ENCODE measurements at regions not wholly inside any gene's neighbourhood (a gene's known extent, or its start where the extent isn't known, plus 50 kb on each side); places are given as distances from the start of the nearest gene placed in this dataset.

DNA sequence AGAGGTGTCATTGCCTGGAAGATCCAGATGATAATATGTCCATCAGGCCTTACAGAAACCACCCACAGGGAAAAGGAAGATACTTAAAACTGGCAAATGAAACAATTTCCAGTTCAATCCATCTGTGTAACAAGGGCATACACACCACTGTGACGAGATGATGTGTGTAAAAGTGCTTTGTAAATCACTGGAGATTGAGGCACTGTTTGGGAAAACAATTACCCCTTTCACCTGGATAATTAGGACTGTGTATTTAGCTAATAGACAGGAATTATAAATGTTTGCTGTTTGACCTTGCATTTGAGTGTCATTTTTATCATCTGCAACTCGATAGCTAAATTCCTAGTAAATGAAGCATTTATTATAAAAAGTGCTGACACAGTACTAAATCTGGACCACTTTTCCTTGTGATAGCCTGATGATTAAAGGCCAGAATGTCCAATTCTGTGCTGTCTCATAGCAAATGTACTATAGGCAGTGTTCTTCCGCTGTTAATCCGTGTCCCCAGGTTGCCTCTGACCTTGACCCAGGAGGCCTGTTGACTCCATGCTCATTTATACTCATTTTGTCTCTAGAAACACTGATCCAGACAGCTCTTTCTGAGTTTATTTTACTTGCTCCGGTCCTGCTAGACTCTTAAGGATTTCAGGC, 105.8 kb downstream of the LACC1 start:
- FAIRE-seq: no peak

DNA sequence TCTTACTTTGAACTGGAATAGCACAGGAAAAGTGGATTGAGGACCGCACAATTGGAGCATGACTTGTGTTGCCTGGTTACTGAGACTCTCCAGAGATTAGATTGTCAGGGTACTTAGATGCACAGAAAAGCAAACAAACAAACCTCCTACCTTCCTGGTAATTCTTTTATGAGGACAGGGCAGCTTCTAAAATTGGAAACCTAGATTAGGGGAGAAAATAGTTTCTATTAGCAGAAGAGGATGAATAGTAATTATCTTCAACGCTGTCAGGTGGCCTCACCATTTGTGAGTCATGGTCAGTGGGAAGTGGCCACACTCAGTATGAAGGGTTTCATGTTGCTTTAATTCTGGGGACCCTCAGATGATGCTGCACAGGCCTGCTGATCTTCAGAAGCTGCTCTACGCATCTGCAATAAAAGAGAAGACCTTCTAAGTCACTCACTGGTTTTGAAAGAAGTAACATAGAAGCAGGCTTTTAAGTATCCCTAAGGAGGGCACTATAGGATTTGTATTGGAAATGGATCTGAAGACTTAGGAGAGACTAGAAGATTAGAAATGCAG, 106.8 kb downstream of the LACC1 start:
- no peak for FAIRE-seq

DNA sequence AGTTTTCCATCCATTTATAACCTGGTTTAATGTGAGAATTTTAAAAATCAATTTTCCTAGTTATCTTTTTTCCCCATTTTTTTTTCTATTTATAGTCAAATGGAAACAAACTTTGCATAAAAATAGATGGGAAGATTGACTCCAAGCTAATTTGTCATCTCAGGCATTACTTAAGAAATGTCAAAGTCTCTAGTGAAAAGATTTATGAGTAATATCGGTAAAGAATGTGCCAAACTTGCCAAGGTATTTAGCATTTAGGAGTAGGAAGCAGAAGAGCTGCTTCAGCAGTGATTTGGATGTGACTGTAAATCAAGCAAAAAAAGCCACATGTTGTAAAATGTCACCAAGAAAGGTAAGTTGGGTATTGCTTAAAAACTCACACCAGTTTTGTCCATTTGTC, 108.6 kb downstream of the LACC1 start:
- FAIRE-seq: no peak

DNA sequence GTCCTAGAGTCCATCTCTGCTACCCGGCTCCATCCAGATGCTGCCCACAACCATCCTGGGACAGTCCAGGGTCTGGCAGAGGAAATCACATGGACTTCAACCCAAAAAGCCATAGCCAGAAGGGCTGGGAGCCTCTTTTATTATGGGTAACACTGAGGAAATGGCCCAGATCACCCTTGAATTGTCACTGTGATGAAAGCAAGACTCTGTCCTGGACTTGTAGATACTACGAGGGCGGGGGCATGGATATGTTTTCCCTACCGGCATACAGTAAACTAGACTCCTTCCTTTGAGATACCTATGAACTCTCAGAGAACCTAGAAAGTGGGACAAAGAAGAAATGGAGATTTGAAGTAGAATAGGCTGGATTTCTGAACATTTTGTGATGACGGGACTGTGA, 110.3 kb downstream of the LACC1 start:
- FAIRE-seq: no peak

DNA sequence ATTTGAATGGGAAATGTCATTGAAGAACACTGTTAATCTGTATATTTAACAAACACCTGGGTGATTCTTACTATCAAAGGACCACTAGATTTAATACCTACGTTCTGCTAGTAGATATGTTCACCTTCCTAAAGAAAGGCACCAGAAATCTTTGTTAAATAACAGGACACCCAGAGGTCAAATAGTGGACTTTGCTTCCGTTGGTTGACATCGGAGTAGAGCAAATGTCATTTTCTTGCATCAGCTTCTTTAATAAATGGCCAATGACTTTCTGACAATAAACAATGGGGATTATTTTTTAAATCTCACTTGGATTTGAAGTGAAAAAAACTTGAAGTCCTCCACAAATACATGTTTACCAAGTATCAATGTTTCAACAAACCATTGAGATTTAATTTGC, 111.1 kb downstream of the LACC1 start:
- FAIRE-seq: no peak

DNA sequence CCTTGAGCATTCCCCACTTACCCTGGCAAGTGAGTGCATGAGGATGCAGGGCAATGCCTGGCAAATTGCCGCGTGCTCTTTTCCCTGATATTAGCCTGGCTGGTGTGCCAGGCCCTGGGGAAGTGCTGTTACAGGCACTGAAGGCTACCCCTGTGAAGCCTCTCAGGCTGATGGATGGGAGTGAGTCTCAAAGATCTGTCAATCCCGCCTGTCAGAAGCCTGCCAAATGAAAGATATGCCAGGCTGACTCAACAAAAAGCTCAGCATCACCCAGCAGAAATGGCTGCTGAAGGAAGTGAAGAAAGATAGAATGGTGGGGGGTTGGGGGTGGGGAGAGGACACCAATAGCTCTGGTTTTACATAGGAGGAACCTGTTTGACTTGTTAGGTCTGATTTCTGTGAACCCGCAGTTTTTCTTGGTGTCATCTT, 112.1 kb downstream of the LACC1 start:
- FAIRE-seq: no peak

DNA sequence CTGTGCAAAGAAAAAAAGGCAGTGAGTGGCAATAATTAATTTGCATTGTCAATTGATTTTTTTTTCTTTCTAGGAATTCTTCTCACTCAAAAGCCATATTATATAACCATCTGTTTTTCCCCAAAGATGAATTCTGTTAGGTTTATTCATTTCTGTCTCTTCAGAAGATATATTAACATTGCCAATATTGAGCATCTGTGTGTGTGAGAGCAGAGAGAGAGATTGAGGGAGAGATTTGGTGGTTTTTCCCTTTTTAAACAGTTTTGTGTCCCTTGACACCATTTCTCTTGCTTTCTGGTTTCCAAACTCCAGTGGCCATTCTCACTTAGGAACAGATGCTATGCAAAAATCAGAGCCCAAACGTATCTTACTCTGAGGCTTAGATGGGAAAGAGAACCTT, 112.5 kb downstream of the LACC1 start:
- no peak for FAIRE-seq

DNA sequence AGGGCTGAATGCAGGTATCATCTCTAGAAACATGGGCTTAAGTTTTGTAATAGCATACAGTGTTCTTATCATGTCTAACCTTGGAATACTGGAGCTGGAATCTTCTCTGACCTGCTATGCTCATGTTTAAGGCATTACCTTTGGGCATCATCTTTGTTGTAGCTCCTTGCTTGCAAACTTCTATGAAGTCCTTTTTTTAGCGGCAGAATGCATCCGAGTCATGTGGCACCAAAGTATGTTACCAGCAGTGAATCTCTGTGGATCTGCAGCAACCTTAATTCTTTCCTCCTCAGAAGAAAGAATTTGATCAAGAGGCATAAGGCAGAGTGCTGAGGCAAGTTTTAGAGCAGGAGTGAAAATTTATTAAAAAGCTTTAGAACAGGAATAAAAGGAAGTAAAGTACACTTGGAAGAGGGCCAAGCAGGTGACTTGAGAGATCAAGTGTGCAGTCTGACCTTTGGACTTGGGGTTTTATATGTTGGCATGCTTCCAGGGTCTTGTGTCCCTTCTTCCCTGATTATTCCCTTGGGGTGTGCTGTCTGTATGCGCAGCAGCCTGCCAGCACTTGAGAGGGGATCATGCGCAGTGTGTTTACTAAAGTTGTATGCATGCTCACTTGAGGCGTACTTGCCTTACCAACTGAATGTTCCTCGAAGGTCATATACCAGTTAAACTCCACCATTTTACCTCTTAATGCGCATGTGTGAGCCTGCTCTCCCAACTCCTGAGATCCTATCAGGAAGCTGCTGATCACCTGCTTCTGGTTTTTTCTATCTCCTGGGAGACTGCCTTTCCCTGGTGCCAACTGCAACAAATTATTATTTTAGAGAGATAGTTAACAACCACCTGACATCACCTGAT, 115.5 kb downstream of the LACC1 start:
- no peak for FAIRE-seq

DNA sequence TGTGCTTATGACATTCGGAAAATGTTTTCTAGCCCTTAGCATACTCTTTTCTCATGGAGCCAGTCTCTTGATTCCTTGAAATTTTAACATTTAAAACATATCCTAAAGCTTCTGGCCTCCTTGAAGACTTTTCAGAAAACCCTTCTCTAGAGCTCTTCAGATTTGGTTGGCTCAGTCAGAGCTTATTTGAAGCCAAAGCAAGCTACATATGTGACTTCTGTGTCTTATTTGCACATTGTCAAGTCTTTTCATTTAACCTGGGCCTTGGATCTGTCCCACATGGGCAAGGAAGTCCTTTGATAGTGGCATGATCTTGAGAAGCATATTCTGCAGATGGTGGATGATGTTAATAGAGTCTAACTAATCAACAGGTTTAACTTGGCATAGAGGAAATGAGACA, 116.5 kb downstream of the LACC1 start:
- FAIRE-seq: no peak

DNA sequence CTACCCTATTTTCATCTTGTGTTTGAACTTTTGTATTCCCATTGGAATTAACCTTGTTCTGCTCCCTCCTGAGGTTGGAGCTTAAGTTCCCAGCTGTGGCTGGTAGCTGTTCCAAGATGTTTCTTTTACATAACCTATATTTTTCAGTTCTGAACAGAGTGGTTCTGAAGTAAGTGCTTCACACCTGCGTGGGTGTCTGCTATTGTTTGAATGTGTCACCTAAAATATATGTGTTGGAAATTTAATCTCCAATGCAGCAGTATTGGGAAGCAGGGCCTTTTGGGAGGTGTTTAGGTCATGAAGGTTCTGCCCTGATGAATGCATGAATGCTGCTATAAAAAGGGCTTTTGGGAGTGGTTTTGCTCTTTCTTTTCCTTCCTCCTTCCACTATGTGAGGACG, 123.8 kb downstream of the LACC1 start:
- FAIRE-seq: no peak

DNA sequence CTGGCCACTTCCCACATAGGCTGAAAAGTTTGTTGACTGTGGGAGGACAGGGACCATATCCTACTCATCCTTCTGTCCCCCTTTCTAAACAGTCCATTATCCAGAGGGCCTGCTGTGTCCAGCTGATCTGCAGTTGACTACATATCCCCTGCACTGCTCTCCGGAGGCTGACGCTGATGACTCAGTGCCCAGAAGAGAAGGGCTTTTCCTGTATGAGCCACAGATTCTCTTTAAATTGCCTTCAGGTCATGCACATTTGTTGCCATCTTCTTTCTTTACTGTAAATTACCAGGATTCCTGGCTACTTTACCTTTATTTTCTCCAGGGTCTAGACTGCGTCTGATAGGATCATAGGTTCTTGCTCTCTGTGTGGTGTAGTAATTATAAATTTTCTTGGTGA, 125.2 kb downstream of the LACC1 start:
- FAIRE-seq: no peak

DNA sequence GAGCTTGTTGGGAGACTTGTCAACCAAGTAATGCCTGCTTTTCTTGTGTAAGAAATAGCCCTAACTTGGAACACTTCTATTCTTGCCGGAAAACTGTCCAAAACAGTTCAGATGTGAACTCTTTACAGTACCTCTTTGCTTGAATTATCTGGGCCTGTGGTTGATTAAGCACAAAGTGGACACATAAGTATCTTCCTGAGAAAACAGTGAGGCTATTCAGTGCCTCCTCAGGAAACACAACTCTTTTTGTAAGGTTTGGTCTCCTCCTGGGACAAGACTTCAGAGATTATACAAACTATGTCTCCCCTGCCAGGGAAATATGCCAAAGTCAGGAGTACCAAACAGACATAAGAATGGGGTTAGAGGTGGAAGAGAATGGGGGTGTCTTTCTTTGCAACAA, 127.7 kb downstream of the LACC1 start:
- FAIRE-seq: no peak

DNA sequence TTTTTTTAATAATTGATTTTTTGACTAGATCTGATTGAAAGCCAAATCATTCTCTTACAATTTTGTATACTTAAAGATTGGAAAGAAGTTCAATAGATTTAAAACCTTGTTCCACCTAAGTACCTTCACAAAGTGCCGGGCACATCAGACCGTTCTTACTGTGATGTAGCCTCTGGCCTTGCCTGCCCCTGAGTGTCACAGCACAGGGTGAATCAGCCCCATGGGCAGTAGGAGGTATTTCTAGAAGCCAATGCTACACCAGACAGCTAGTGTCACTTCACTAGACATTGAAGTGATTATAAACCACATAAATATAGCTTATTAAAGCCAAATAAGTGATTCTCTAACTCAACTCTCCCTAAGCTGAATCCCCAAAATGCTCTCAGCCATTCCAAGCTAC, 131.3 kb downstream of the LACC1 start:
- no peak for FAIRE-seq

DNA sequence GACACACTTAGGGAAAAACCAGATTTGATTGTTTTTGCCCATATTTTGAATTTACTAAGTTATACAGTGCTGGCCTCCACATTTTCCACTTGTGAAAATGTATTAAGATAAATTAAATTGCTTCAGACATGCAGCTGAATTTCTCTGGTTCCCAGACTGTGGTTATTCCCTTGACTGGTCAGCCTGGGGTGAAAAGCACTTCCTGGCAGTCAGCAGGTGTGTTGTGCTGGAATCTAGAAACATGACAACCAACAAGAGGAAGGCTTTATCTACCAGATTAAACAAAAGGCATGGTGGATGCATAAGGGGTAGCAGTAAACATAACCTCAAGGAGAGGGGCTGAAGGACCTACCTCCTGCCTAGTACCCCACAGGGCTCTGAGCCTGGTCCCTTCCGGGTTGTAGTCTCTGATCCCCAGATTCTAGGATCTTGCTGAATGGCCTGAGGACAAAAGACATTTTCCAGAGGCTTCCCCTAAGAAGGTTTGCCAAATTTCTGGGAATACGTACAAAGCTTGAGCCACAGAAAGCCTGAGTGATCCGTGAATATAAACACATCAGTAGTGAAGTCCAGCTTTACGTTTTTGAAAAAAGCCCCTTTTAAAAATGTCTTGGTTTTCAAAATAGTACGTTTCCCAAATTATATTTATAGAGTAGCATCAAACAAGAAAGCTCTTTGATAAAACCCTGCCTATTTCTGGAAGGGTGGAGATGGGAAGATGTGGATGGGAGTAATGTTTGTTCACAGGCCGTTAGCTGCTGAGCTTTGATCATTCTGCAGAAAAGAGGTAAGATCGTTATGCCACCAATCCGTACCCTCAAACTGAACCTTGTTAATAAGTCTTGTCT, 133.4 kb downstream of the LACC1 start:
- FAIRE-seq: no peak

DNA sequence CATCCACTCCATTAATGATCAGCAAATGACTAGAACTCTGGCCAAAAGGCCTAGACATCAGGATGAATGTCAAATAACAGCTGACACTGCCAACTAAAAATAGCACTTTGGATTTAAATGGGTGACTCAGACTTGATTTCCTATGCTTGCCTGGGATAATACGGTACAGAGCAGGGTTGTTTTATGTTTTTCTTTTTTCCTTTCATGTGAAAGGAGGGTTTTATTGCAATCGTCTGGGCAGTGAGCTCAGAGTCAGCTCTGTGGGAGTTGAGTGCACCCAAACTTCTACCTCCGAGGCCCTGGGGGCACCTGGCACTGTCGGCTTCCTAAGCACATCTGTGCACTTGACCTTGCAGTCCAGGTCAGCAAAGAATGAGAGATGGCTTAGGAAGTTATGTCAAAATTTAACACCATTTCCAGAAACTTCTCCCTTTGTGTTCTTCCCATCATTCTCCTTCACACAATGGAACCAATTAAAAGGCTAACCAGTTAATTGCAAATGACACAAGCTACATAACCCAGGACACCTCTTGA, 134.1 kb downstream of the LACC1 start:
- no peak for FAIRE-seq

DNA sequence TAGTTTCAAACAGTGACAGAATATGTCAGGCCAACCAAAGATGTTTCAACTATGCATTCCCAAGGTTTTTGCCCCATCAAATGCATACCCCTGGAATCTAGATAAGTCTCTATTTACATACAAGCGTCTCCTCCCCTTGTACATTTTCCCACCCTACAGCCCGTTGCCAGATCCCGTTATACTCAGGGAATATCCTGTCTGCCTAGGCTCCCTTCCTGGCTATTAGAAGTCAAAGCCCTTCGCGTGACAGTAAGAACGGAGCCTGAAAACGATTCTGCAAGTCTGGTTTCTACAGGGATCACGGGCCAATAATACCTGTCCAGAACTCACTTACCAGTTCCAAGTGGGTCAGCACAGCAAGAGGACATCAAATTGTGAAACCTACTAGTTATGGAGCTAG, 134.8 kb downstream of the LACC1 start:
- FAIRE-seq: no peak

DNA sequence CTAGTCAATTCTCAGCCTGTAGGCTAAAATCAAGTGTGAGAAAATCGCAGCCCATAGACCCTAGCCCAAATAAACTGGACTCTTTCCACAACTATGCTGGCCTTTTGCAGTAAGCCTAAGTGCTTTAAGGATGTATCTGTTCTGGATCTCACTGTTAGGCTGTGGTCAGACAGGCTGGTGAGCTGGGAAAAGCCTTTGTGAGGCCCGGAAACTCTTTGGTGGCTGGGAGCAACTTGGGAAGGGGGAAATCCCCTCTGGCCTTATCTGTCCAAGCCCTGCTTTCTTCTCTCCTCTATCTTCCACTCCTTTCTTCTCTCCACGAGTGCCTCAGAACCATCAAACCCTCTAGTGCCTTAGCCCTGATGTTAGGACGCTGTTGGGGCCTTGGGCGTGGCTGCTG, 135.4 kb downstream of the LACC1 start:
- no peak for FAIRE-seq

DNA sequence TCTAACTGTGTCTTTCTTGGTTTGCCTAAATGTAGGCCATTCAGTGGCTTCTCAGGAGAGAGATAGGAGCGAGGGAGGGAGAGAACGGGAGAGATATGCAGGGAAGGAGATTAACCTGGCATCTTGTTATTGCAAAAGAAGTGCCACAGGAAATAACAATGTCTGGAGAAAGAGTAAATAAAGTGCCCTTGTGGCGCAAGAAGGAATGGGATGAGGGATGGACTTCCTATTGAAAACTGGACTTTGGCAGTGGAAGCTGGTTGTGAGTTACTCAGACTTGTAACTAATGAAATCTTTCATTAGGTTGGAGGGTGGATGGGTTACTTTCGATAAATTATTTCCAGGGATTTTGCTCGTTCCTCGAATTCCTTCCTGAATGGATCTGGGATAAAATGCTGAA, 136.1 kb downstream of the LACC1 start:
- FAIRE-seq: no peak

DNA sequence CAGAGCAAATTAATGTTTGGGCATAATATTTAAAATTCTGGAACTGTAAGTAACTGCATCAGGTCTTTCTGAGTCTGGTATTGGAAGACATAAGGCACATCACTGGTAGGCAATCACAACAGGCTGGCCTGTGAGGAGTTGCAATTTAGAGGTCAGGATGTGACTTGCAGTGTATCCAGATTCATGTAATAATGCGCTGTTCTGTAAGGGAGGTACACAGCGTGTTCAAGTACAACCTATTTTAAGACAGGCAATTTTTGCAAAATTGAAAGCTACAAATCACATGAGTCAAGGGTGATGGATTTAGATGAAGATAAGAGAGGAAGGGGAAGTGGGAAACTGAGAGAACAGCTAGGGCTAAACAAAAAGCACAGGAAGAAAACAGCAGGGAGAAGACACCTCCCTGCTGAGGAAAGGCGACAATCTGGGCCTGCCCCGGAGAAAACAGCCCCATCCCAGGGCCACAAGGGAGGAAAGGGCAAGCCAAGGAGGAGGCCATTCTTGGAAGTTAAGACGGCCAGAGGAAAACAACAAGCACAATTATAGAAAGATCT, 138.1 kb downstream of the LACC1 start:
- no peak for FAIRE-seq

DNA sequence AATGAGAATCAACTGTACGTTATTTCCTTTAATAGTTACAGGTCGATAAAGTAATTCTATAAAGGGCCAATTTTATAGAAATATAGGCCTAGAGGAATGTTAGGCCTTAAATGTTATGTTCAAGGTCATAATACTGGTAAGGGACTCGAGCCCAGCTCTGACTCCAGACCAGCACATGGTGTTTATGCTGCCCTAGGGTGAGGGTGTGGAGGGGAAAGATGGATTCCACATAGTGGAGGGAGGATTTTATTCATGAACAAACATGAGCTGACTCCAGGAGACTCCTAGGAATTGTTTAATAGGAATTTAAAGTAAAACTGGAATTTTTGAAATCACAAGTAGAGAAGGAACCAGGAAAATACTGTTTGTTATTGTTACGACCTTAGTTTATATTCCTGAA, 139.9 kb downstream of the LACC1 start:
- FAIRE-seq: no peak

DNA sequence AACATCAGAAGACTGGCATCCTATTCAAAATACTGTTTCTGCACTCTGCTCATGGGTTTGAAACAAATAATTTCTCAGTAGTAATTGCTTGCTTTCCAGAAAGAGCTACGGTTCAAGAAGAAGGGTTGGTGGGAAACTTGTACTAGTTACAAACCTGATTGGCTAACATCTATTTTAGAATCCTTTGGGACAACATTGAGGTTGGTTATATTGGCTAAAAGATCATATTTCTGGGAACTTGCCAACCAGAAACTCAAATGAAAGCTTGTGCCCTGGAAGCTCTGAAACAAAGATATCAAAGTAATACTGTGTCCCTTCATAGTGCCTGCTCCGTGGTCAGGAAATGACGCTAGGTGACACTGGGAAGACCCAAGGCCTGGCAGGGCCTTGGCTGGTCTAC, 141.7 kb downstream of the LACC1 start:
- FAIRE-seq: no peak

DNA sequence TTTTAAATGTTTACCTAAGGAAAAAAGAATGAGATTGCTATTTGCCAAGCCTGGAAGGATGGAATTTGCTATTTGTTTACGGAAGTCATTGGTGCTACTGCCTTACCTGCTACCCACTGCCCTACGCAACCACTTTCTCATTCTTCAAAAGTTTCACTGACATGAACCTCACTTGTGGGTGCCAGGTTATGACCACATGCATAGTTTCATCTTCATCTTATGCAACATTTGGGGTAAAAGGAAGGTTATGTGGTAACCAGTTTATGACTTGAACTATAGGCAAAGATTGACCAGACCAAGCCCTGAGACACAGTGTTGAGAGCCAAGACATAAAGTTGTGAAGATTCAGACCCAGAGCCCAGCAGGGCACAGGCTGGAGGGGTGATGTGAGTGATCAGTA, 142.5 kb downstream of the LACC1 start:
- FAIRE-seq: no peak
